ENCODE measurements at regions not wholly inside any gene's neighbourhood (a gene's known extent, or its start where the extent isn't known, plus 50 kb on each side); places are given as distances from the start of the nearest gene placed in this dataset.

DNA sequence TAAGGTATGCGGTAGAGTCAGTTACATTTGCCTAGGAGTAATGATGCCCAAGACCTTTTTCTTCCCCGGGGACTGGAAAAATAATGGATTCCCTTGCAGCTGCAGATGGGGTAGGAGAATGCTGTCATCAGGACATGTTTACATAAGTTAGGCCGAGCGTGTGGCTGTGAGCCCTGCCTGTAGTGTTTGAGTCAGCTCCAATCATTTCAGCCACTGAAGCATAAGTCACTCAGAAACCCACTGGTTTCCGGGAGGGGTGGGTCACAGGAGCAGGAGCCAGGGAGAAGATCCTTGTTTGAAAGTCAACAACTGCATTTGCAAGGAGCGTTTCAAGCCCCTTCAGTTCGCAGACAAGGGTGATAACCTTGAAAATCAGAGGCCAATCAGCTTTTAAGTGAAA is 562.3 kb downstream of the MCTP2 start:
- no peak for TF ChIP-seq TAF1 (IDR thresholded peaks at IDR 0.05; ENCODE audit: borderline replicate concordance, insufficient read depth, low read length)
- TF ChIP-seq POLR2AphosphoS5 (IDR thresholded peaks at IDR 0.05; ENCODE audit: low read depth, low read length) = no peak
- TF ChIP-seq, protein P1, sequence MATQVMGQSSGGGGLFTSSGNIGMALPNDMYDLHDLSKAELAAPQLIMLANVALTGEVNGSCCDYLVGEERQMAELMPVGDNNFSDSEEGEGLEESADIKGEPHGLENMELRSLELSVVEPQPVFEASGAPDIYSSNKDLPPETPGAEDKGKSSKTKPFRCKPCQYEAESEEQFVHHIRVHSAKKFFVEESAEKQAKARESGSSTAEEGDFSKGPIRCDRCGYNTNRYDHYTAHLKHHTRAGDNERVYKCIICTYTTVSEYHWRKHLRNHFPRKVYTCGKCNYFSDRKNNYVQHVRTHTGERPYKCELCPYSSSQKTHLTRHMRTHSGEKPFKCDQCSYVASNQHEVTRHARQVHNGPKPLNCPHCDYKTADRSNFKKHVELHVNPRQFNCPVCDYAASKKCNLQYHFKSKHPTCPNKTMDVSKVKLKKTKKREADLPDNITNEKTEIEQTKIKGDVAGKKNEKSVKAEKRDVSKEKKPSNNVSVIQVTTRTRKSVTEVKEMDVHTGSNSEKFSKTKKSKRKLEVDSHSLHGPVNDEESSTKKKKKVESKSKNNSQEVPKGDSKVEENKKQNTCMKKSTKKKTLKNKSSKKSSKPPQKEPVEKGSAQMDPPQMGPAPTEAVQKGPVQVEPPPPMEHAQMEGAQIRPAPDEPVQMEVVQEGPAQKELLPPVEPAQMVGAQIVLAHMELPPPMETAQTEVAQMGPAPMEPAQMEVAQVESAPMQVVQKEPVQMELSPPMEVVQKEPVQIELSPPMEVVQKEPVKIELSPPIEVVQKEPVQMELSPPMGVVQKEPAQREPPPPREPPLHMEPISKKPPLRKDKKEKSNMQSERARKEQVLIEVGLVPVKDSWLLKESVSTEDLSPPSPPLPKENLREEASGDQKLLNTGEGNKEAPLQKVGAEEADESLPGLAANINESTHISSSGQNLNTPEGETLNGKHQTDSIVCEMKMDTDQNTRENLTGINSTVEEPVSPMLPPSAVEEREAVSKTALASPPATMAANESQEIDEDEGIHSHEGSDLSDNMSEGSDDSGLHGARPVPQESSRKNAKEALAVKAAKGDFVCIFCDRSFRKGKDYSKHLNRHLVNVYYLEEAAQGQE (IDR thresholded peaks at IDR 0.05; ENCODE audit: insufficient read depth in 1 of 2, low read depth in 2 of 2, low read length in 2 of 2) = no peak

All from PFSK-1 (cell line).